ENCODE measurements at regions not wholly inside any gene's neighbourhood (a gene's known extent, or its start where the extent isn't known, plus 50 kb on each side); places are given as distances from the start of the nearest gene placed in this dataset.

DNA sequence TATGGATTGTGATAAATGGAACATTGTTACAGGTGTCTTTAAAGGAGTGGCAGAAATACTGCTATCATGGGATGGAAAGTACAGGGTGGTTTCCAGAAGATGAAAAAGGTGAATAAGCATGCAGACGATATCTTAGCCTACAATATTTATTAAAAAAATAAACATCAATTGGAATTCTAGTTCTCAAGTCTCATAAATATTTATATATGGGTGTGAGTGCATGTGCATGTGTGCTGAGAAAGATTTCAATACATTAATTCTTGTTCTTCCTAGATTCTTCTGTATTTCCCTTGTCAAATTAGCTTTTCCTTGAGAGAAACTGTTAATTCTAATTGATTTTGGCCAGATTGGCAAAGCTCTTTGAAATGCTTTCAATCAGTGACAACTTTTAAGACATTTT, 618.2 kb downstream of the METTL15 start:
- H3K27me3 ChIP-seq (ENCODE audit: low read length), result no peaks in the 10 kb centered on the region
- TF ChIP-seq, protein P1, sequence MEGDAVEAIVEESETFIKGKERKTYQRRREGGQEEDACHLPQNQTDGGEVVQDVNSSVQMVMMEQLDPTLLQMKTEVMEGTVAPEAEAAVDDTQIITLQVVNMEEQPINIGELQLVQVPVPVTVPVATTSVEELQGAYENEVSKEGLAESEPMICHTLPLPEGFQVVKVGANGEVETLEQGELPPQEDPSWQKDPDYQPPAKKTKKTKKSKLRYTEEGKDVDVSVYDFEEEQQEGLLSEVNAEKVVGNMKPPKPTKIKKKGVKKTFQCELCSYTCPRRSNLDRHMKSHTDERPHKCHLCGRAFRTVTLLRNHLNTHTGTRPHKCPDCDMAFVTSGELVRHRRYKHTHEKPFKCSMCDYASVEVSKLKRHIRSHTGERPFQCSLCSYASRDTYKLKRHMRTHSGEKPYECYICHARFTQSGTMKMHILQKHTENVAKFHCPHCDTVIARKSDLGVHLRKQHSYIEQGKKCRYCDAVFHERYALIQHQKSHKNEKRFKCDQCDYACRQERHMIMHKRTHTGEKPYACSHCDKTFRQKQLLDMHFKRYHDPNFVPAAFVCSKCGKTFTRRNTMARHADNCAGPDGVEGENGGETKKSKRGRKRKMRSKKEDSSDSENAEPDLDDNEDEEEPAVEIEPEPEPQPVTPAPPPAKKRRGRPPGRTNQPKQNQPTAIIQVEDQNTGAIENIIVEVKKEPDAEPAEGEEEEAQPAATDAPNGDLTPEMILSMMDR (IDR thresholded peaks at IDR 0.05; ENCODE audit: insufficient read depth, low read length, poor library complexity, severe bottlenecking), result no peak
- TF ChIP-seq EZH2phosphoT487 (conservative IDR thresholded peaks at IDR 0.05; ENCODE audit: low read length), result no peak
- H3K9me2 ChIP-seq (replicated peaks; ENCODE audit: insufficient read depth, low read length), result no peaks in the 10 kb centered on the region
- no peaks in the 10 kb centered on the region for H3K36me3 ChIP-seq (ENCODE audit: low read length)
- no peak overlapping the region for H3K4me3 ChIP-seq (ENCODE audit: insufficient read depth, low read length, poor library complexity, severe bottlenecking)
- no peaks in the 10 kb centered on the region for H3K79me2 ChIP-seq (ENCODE audit: insufficient read depth, low read length)
- H2AFZ ChIP-seq (ENCODE audit: low read depth, low read length, severe bottlenecking), result no peak overlapping the region
- H3K9ac ChIP-seq (ENCODE audit: low read length), result no peak overlapping the region
- H4K20me1 ChIP-seq (ENCODE audit: low read depth, low read length), result no peaks in the 10 kb centered on the region
- no peaks in the 10 kb centered on the region for H3F3A ChIP-seq (ENCODE audit: insufficient read depth)
- no peaks in the 10 kb centered on the region for H3K9me3 ChIP-seq (ENCODE audit: insufficient read depth, low read length)
- no peak overlapping the region for H3K27ac ChIP-seq (ENCODE audit: low read depth, low read length)
- no peak overlapping the region for H3K4me2 ChIP-seq (ENCODE audit: low read depth, low read length, poor library complexity, severe bottlenecking)

DNA sequence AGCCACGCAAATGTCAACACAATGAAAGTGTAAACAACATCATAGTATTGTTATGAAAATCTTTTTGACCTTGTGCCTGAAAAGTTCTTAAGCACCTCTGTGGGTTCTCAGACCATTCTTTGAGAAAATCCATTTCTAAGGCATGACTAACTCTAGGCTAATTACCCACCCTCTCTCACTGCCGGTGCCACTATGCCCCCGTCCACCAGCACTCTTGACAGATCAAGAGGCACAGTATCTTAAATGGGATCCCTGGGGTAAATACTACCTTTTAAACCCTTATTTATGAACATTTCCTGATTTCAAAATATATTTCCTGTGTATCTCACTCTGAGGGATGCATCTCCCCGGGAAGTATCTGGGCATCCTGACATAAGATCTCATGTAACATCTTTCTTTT, 607.5 kb downstream of the METTL15 start:
- Histone ChIP-seq H3K9me2 (replicated peaks; ENCODE audit: insufficient read depth, low read length) (no peaks in the 10 kb centered on the region), H4K20me1 (ENCODE audit: low read depth, low read length) (no peaks in the 10 kb centered on the region), H3K9ac (ENCODE audit: low read length) (no peak overlapping the region), H3K27me3 (ENCODE audit: low read length) (no peaks in the 10 kb centered on the region), H3K4me3 (ENCODE audit: insufficient read depth, low read length, poor library complexity, severe bottlenecking) (no peak overlapping the region), H2AFZ (ENCODE audit: low read depth, low read length, severe bottlenecking) (no peak overlapping the region), H3K36me3 (ENCODE audit: low read length) (no peaks in the 10 kb centered on the region), H3K79me2 (ENCODE audit: insufficient read depth, low read length) (no peaks in the 10 kb centered on the region), H3F3A (ENCODE audit: insufficient read depth) (no peaks in the 10 kb centered on the region), H3K4me2 (ENCODE audit: low read depth, low read length, poor library complexity, severe bottlenecking) (no peak overlapping the region), H3K9me3 (ENCODE audit: insufficient read depth, low read length) (no peaks in the 10 kb centered on the region), H3K27ac (ENCODE audit: low read depth, low read length) (no peak overlapping the region)
- TF ChIP-seq, protein P1 (IDR thresholded peaks at IDR 0.05; ENCODE audit: insufficient read depth, low read length, poor library complexity, severe bottlenecking), result no peak
- no peak for TF ChIP-seq EZH2phosphoT487 (conservative IDR thresholded peaks at IDR 0.05; ENCODE audit: low read length)

DNA sequence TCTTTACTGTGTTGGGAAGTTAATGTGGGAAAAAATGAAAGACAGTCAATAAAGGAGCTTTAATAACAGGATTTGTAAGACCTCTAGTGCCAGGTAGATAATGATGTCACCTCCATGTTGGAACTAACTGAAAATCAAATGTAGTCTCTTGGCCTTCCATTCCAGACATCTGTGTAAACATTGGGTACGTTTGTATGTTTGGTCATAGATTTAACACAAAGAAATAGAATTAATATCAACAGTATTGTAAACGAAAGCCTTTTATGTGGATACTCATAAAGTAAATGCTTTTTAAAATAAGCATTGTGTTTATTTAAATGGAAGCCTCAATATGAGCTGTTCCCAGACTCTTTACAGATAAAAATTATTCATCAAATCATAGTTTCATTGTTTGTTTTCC, 605.7 kb downstream of the METTL15 start:
- H2AFZ ChIP-seq (ENCODE audit: low read depth, low read length, severe bottlenecking), result no peak overlapping the region
- no peaks in the 10 kb centered on the region for H3K36me3 ChIP-seq (ENCODE audit: low read length)
- H3F3A ChIP-seq (ENCODE audit: insufficient read depth), result no peaks in the 10 kb centered on the region
- H3K9me3 ChIP-seq (ENCODE audit: insufficient read depth, low read length), result no peaks in the 10 kb centered on the region
- no peaks in the 10 kb centered on the region for H3K27me3 ChIP-seq (ENCODE audit: low read length)
- no peaks in the 10 kb centered on the region for H3K9me2 ChIP-seq (replicated peaks; ENCODE audit: insufficient read depth, low read length)
- TF ChIP-seq, protein P1 (IDR thresholded peaks at IDR 0.05; ENCODE audit: insufficient read depth, low read length, poor library complexity, severe bottlenecking), result no peak
- no peak for TF ChIP-seq EZH2phosphoT487 (conservative IDR thresholded peaks at IDR 0.05; ENCODE audit: low read length)
- H3K4me3 ChIP-seq (ENCODE audit: insufficient read depth, low read length, poor library complexity, severe bottlenecking), result no peak overlapping the region
- no peaks in the 10 kb centered on the region for H3K79me2 ChIP-seq (ENCODE audit: insufficient read depth, low read length)
- H3K9ac ChIP-seq (ENCODE audit: low read length), result no peak overlapping the region
- no peak overlapping the region for H3K27ac ChIP-seq (ENCODE audit: low read depth, low read length)
- no peaks in the 10 kb centered on the region for H4K20me1 ChIP-seq (ENCODE audit: low read depth, low read length)
- H3K4me2 ChIP-seq (ENCODE audit: low read depth, low read length, poor library complexity, severe bottlenecking), result no peak overlapping the region

All from SU-DHL-6 (cell line).